Endodermal cell (in vitro differentiated cells): ENCODE measurements at regions not wholly inside any gene's neighbourhood (a gene's known extent, or its start where the extent isn't known, plus 50 kb on each side); places are given as distances from the start of the nearest gene placed in this dataset.
"Not testable (repeated sequence)": the region's sequence is repeated elsewhere in the genome, so short reads cannot be mapped to it uniquely, and the experiment has no call there.

Experiments
- DNase-seq: peaks from one replicate; pipeline ENCODE4 v3.0.0-alpha.2; 2017
- H3K27ac ChIP-seq: 2 replicates; pipeline ENCODE4 v1.5.1; 2013; ENCODE audit warnings: mild to moderate bottlenecking, low read depth, low read length, moderate library complexity
- H3K27me3 ChIP-seq: 2 replicates; pipeline ENCODE4 v1.6.1; 2013; ENCODE audit warnings: mild to moderate bottlenecking, low read length, moderate library complexity; ENCODE audit not compliant: insufficient read depth, control insufficient read depth, poor library complexity, severe bottlenecking
- H3K36me3 ChIP-seq: 2 replicates; pipeline ENCODE4 v1.7.0; 2013; ENCODE audit warnings: mild to moderate bottlenecking, low read length, moderate library complexity; ENCODE audit not compliant: control insufficient read depth, insufficient read depth
- H3K4me1 ChIP-seq: one replicate; pipeline ENCODE4 v1.7.0; 2013; ENCODE audit warnings: low read length; ENCODE audit not compliant: control insufficient read depth, insufficient read depth
- H3K4me3 ChIP-seq: 2 replicates; pipeline ENCODE4 v1.5.1; 2013; ENCODE audit warnings: mild to moderate bottlenecking, low read length, moderate library complexity
- H3K9ac ChIP-seq: 2 replicates; pipeline ENCODE4 v1.6.1; 2013; ENCODE audit warnings: mild to moderate bottlenecking, low read length, moderate library complexity; ENCODE audit not compliant: poor library complexity, severe bottlenecking; ENCODE audit errors: extremely low read depth
- H3K9me3 ChIP-seq: 2 replicates; pipeline ENCODE4 v1.6.1; 2013; ENCODE audit warnings: mild to moderate bottlenecking, low read length, moderate library complexity; ENCODE audit not compliant: control insufficient read depth
- H3K27ac Mint-ChIP-seq: 2 replicates; pipeline ENCODE4 v1.8.0; 2020; ENCODE audit warnings: mixed read lengths
- H3K27me3 Mint-ChIP-seq: 2 replicates; pipeline ENCODE4 v1.8.0; 2021; ENCODE audit warnings: mild to moderate bottlenecking, mixed read lengths; ENCODE audit not compliant: insufficient read depth
- H3K36me3 Mint-ChIP-seq: 2 replicates; pipeline ENCODE4 v1.8.0; 2020; ENCODE audit warnings: low read depth, mixed read lengths
- H3K4me1 Mint-ChIP-seq: 2 replicates; pipeline ENCODE4 v1.8.0; 2020; ENCODE audit warnings: mixed read lengths
- H3K4me3 Mint-ChIP-seq: 2 replicates; pipeline ENCODE4 v1.8.0; 2020; ENCODE audit warnings: mild to moderate bottlenecking, moderate library complexity, mixed read lengths
- H3K9me3 Mint-ChIP-seq: 2 replicates; pipeline ENCODE4 v1.8.0; 2020; ENCODE audit warnings: mild to moderate bottlenecking, mixed read lengths
- CTCF ChIP-seq: fragments of 200-600 bp; sonication (generic); conservative IDR thresholded peaks from 2 replicates; pipeline ENCODE4 v1.5.0; 2021; ENCODE audit warnings: antibody characterized with exemption, mild to moderate bottlenecking
- WGBS, 2 experiments: methylation state at CpG; one replicate each; pipeline versions ENCODE4 v1.1.5 to v1.1.7; 2013; ENCODE audit warnings: missing lambda C conversion rate in 2 of 2, mixed read lengths in 1 of 2; ENCODE audit not compliant: insufficient coverage in 1 of 2, insufficient read length in 1 of 2; 5-methylcytosine and 5-hydroxymethylcytosine counted together

GRCh38 chr13:88022431-88023208, 351.4 kb downstream of the SLITRK5 start:
- TF ChIP-seq CTCF, result no peak

GRCh38 chr13:88026241-88026640, 355.1 kb downstream of the SLITRK5 start:
- no peaks in the 10 kb centered on the region for H3K27me3 Mint-ChIP-seq
- H3K4me1 Mint-ChIP-seq, result no peaks in the 10 kb centered on the region
- H3K27ac ChIP-seq, result no peak overlapping the region
- no peaks in the 10 kb centered on the region for H3K36me3 Mint-ChIP-seq
- H3K36me3 ChIP-seq, result no peaks in the 10 kb centered on the region
- no peak overlapping the region for H3K27ac Mint-ChIP-seq
- no peak overlapping the region for H3K4me3 ChIP-seq
- TF ChIP-seq CTCF, result no peak
- no peaks in the 10 kb centered on the region for H3K4me1 ChIP-seq
- no peak for DNase-seq
- no peaks in the 10 kb centered on the region for H3K9me3 Mint-ChIP-seq
- H3K9me3 ChIP-seq, result no peaks in the 10 kb centered on the region
- no peaks in the 10 kb centered on the region for H3K27me3 ChIP-seq
- H3K9ac ChIP-seq, result no peak overlapping the region
- H3K4me3 Mint-ChIP-seq, result no peak overlapping the region
- WGBS, 2 experiments, result 78% methylated on average over 1 of the region's 1 CpG; no CpG with 5 or more reads in 1 of the 2 experiments

More at GRCh38 chr13:88022431-88023208, 351.4 kb downstream of the SLITRK5 start:
- Mint-ChIP-seq H3K4me3 (no peak overlapping the region), H3K9me3 (peaks cover 2% of the 10 kb centered on the region), H3K27ac (no peak overlapping the region), H3K4me1 (no peaks in the 10 kb centered on the region), H3K36me3 (no peaks in the 10 kb centered on the region), H3K27me3 (no peaks in the 10 kb centered on the region)
- H3K4me1 ChIP-seq, result no peaks in the 10 kb centered on the region
- no peaks in the 10 kb centered on the region for H3K9me3 ChIP-seq
- no peaks in the 10 kb centered on the region for H3K36me3 ChIP-seq
- H3K4me3 ChIP-seq, result no peak overlapping the region
- H3K9ac ChIP-seq, result no peak overlapping the region
- DNase-seq, result no peak
- H3K27ac ChIP-seq, result no peak overlapping the region
- no peaks in the 10 kb centered on the region for H3K27me3 ChIP-seq
- 89 to 97% methylated on average over 3 of the region's 3 CpGs for WGBS, 2 experiments

- Histone ChIP-seq H3K9me3 (no peaks in the 10 kb centered on the region), H3K4me1 (no peaks in the 10 kb centered on the region), H3K27ac (no peak overlapping the region), H3K4me3 (no peak overlapping the region), H3K36me3 (no peaks in the 10 kb centered on the region), H3K9ac (no peak overlapping the region), H3K27me3 (no peaks in the 10 kb centered on the region)
- no peak overlapping the region for H3K4me3 Mint-ChIP-seq
- TF ChIP-seq CTCF, result no peak
- no peak overlapping the region for H3K27ac Mint-ChIP-seq
- DNase-seq, result no peak
- H3K27me3 Mint-ChIP-seq, result no peaks in the 10 kb centered on the region
- H3K9me3 Mint-ChIP-seq, result no peaks in the 10 kb centered on the region
- no peaks in the 10 kb centered on the region for H3K36me3 Mint-ChIP-seq
- H3K4me1 Mint-ChIP-seq, result no peaks in the 10 kb centered on the region
Measured at GRCh38 chr13:88031980-88032559, 360.9 kb downstream of the SLITRK5 start.

GRCh38 chr13:88036205-88036604, 365.0 kb downstream of the SLITRK5 start:
- DNase-seq, H3K27me3 ChIP-seq, H3K27me3 Mint-ChIP-seq, H3K4me3 Mint-ChIP-seq, H3K36me3 Mint-ChIP-seq, H3K36me3 ChIP-seq, H3K27ac ChIP-seq, H3K4me1 ChIP-seq, H3K4me1 Mint-ChIP-seq, H3K9ac ChIP-seq, H3K4me3 ChIP-seq, H3K9me3 Mint-ChIP-seq, H3K27ac Mint-ChIP-seq, H3K9me3 ChIP-seq: not testable (repeated sequence)
- 79 to 95% methylated on average over 5 to 8 of the region's 8 CpGs for WGBS, 2 experiments
